GM19395 (cell line): ENCODE measurements at regions not wholly inside any gene's neighbourhood (a gene's known extent, or its start where the extent isn't known, plus 50 kb on each side); places are given as distances from the start of the nearest gene placed in this dataset.

Source experiments
- ATAC-seq: cut with Tn5 transposase; IDR thresholded peaks from one replicate; pipeline ENCODE4 v1.9.1; 2021; ENCODE audit warnings: mild to moderate bottlenecking, moderate library complexity; ENCODE audit not compliant: unreplicated experiment

GRCh38 chr6:104428184-104428583 lies 431.5 kb downstream of the HACE1 start:
- no peak for ATAC-seq

- no peak for ATAC-seq
These were observed 436.0 kb downstream of the HACE1 start for GRCh38 chr6:104423691-104424090.

GRCh38 chr6:104421650-104422049 lies 438.1 kb downstream of the HACE1 start:
- ATAC-seq: no peak

- no peak for ATAC-seq
These were observed 440.9 kb downstream of the HACE1 start for GRCh38 chr6:104418839-104419238.

- no peak for ATAC-seq
These were observed 441.6 kb downstream of the HACE1 start for GRCh38 chr6:104418125-104418524.

- no peak for ATAC-seq
These were observed 445.0 kb downstream of the HACE1 start for GRCh38 chr6:104414723-104415122.

GRCh38 chr6:104413767-104414166 lies 446.0 kb downstream of the HACE1 start:
- no peak for ATAC-seq

- no peak for ATAC-seq
These were observed 448.4 kb downstream of the HACE1 start for GRCh38 chr6:104411302-104411701.

- ATAC-seq: no peak
These were observed 449.8 kb downstream of the HACE1 start for GRCh38 chr6:104409913-104410312.

GRCh38 chr6:104407957-104408356 lies 451.8 kb downstream of the HACE1 start:
- no peak for ATAC-seq

GRCh38 chr6:104404377-104404776 lies 455.3 kb downstream of the HACE1 start:
- ATAC-seq: no peak

- ATAC-seq: no peak
These were observed 457.1 kb downstream of the HACE1 start for GRCh38 chr6:104402572-104402971.

GRCh38 chr6:104401926-104402325 lies 457.8 kb downstream of the HACE1 start:
- no peak for ATAC-seq

- ATAC-seq: no peak
These were observed 458.9 kb downstream of the HACE1 start for GRCh38 chr6:104400844-104401243.

GRCh38 chr6:104396077-104396476 lies 463.6 kb downstream of the HACE1 start:
- ATAC-seq: no peak

GRCh38 chr6:104381907-104382306 lies 477.8 kb downstream of the HACE1 start:
- ATAC-seq: no peak

- ATAC-seq: no peak
These were observed 494.1 kb downstream of the HACE1 start for GRCh38 chr6:104365451-104366234.

- ATAC-seq: no peak
These were observed 501.8 kb downstream of the HACE1 start for GRCh38 chr6:104357928-104358327.

- ATAC-seq: no peak
These were observed 503.5 kb downstream of the HACE1 start for GRCh38 chr6:104356197-104356596.

- ATAC-seq: no peak
These were observed 510.5 kb downstream of the HACE1 start for GRCh38 chr6:104349191-104349590.

- no peak for ATAC-seq
These were observed 515.5 kb downstream of the HACE1 start for GRCh38 chr6:104344223-104344622.

- no peak for ATAC-seq
These were observed 527.4 kb downstream of the HACE1 start for GRCh38 chr6:104332364-104332763.
